HUES64 (cell line): ENCODE measurements at regions not wholly inside any gene's neighbourhood (a gene's known extent, or its start where the extent isn't known, plus 50 kb on each side); places are given as distances from the start of the nearest gene placed in this dataset.
"Not testable (repeated sequence)": the region's sequence is repeated elsewhere in the genome, so short reads cannot be mapped to it uniquely, and the experiment has no call there.

Source experiments
- H3K27ac ChIP-seq: 2 replicates; pipeline ENCODE4 v1.7.0; 2013; ENCODE audit warnings: low read depth, low read length, inconsistent platforms
- H3K27me3 ChIP-seq: 2 replicates; pipeline ENCODE4 v1.6.1; 2013; ENCODE audit warnings: mild to moderate bottlenecking, low read length; ENCODE audit not compliant: insufficient read depth
- H3K36me3 ChIP-seq: 2 replicates; pipeline ENCODE4 v1.6.1; 2013; ENCODE audit warnings: mild to moderate bottlenecking, low read length; ENCODE audit not compliant: insufficient read depth
- H3K4me1 ChIP-seq: 2 replicates; pipeline ENCODE4 v1.6.1; 2013; ENCODE audit warnings: mild to moderate bottlenecking, low read length, moderate library complexity; ENCODE audit not compliant: insufficient read depth
- H3K4me3 ChIP-seq: 2 replicates; pipeline ENCODE4 v1.5.1; 2013; ENCODE audit warnings: mild to moderate bottlenecking, low read length, moderate library complexity
- H3K9ac ChIP-seq: 2 replicates; pipeline ENCODE4 v1.6.1; 2013; ENCODE audit warnings: mild to moderate bottlenecking, low read depth, low read length
- H3K9me3 ChIP-seq: 2 replicates; pipeline ENCODE4 v1.6.1; 2013; ENCODE audit warnings: low read depth, low read length; ENCODE audit not compliant: insufficient read depth
- WGBS: fragments of 150-250, 120-280 bp; methylation state at CpG from one replicate; pipeline ENCODE4 v1.1.7; 2013; ENCODE audit warnings: missing lambda C conversion rate; 5-methylcytosine and 5-hydroxymethylcytosine counted together

DNA sequence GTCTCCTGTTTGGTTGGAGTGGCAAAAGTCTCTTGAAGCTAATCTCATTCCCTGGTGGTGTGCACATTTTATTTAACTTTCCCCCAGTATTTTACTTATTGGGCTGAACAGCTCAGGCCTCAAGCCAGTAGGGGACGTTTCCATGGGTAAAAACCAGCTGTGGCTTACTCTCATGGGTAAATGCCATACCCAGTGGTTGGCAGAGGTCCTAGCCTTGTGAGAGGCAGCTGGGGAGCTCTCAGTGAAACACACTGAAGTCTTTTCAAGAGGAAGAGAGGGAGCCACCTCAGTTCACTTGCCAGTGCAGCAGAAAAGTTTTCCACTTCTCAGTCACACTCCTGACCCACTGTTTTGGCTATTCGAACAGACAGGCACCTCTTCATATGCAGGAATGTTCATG, 1964.2 kb downstream of the ARAP2 start:
- no peak overlapping the region for H3K9ac ChIP-seq
- WGBS: 89% methylated on average over 2 of the region's 2 CpGs

DNA sequence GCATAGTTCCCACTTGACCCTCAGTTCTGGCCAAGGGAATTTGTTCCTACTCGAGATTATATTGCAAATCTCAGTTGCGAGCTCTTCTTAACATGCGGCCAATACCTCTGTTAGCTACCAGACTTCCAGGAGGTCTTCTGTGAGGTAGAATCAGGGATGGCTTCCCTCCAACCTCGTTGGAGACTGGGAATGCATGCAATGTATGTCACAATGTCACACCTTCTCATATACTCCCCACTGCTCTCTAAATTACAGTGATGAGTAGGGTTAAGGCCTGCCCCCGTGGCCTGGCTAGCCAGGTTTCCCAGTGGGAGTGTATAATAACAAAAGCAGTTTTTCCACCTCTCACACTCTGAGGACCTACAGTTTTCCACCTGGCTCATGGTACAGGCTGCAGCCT, 1962.5 kb downstream of the ARAP2 start:
- H3K4me3 ChIP-seq: no peak overlapping the region
- no peak overlapping the region for H3K9ac ChIP-seq
- no peak overlapping the region for H3K27ac ChIP-seq
- H3K27me3 ChIP-seq: no peaks in the 10 kb centered on the region
- H3K36me3 ChIP-seq: no peaks in the 10 kb centered on the region
- 92% methylated on average over 4 of the region's 5 CpGs for WGBS
- no peaks in the 10 kb centered on the region for H3K9me3 ChIP-seq
- no peaks in the 10 kb centered on the region for H3K4me1 ChIP-seq

More for the DNA sequence above, 1964.2 kb downstream of the ARAP2 start:
- no peaks in the 10 kb centered on the region for H3K27me3 ChIP-seq
- H3K27ac ChIP-seq: no peak overlapping the region
- no peaks in the 10 kb centered on the region for H3K9me3 ChIP-seq
- no peaks in the 10 kb centered on the region for H3K4me1 ChIP-seq
- H3K36me3 ChIP-seq: no peaks in the 10 kb centered on the region
- H3K4me3 ChIP-seq: no peak overlapping the region

DNA sequence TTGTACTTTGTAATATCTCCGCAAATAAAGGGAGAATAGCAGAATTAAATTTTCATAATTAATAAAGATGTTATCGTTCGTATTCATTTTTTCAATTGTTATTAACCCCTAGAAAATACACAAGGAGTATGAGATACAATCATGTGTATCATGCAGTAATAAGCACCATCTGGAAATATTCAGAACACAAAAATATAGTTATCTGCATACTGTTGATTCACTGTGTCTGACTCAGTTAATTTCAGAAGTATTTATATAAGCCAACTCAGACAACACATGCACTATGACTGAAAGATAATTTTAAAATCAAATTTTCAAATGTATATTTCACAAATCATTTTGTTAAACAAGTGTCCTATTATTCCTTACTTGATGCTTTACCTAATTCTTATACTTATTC, 1954.8 kb downstream of the ARAP2 start:
- Histone ChIP-seq H3K9ac (no peak overlapping the region), H3K27ac (no peak overlapping the region), H3K4me1 (no peaks in the 10 kb centered on the region), H3K9me3 (no peaks in the 10 kb centered on the region), H3K27me3 (no peaks in the 10 kb centered on the region), H3K4me3 (no peak overlapping the region), H3K36me3 (no peaks in the 10 kb centered on the region)
- no CpG with 5 or more reads among the region's 3 CpGs for WGBS

DNA sequence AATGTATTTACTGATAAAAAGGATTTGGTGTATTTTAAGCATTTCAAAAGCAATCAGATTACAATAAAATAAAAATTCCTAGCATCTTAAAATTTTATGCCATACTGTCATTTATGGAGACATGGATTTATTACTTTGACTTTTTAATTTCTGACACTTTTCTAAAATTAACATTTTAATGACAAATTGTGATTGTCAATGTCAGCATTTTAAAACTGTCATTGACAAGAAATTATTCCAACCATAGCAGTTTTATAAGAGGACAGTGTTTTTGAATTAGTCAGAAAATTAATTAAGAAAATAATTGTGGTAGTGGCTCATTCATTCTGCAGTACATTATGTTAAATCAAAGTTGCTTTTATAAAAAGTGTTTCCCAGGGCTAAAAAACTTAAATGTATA, 1954.4 kb downstream of the ARAP2 start:
- no peaks in the 10 kb centered on the region for H3K27me3 ChIP-seq
- H3K36me3 ChIP-seq: no peaks in the 10 kb centered on the region
- H3K9me3 ChIP-seq: no peaks in the 10 kb centered on the region
- H3K27ac ChIP-seq: no peak overlapping the region
- H3K9ac ChIP-seq: no peak overlapping the region
- no peak overlapping the region for H3K4me3 ChIP-seq
- no peaks in the 10 kb centered on the region for H3K4me1 ChIP-seq

DNA sequence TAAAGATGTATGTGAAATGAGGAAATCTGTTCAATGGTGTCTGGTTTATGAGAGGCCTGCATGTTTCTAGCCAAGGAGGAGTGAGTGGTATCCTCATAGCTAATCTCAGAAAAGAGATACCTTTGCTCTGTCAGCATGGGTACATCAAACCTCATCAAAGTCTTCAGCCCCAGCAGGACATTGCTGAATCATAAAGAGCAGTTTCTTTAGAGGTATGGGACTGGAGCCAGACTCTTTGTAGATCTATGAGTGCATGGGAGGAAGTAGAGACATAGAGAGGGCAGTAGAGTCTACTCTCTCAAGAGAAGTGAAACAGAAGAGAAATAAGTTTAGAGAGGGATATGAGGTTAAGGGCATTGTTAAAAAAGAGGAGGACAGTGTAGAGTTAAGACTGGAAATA, 1950.9 kb downstream of the ARAP2 start:
- Histone ChIP-seq H3K9ac (no peak overlapping the region), H3K36me3 (no peaks in the 10 kb centered on the region), H3K27me3 (no peaks in the 10 kb centered on the region), H3K27ac (no peak overlapping the region), H3K4me1 (no peaks in the 10 kb centered on the region), H3K9me3 (no peaks in the 10 kb centered on the region), H3K4me3 (no peak overlapping the region)

DNA sequence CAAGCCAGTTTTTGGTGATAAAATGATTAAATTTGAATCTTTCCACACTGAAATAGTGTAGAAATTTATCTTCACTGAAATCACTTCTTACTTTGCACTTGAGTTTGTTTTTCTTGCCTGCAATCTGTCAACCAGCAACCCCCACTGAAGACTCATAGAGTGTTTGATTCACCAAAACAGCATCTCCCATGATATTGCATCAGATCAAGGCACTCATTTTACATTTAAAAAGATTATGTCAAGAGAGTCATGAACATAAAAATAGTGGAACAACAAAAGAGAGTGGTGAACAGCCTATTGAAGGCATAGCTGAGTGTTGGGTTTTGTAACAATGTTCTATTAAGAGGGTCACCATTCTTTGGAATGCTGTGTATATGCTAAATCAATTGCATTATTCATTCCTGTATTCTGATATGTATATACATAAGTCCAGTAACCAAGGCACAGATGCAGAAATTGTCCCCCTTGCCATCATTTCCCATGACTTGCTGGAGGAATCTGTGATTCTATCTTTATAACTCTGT, 1934.9 kb downstream of the ARAP2 start:
- no peaks in the 10 kb centered on the region for H3K36me3 ChIP-seq
- no peak overlapping the region for H3K4me3 ChIP-seq
- H3K27me3 ChIP-seq: no peaks in the 10 kb centered on the region
- no peak overlapping the region for H3K9ac ChIP-seq
- H3K4me1 ChIP-seq: peaks cover 27% of the 10 kb centered on the region
- no peaks in the 10 kb centered on the region for H3K9me3 ChIP-seq
- H3K27ac ChIP-seq: no peak overlapping the region

DNA sequence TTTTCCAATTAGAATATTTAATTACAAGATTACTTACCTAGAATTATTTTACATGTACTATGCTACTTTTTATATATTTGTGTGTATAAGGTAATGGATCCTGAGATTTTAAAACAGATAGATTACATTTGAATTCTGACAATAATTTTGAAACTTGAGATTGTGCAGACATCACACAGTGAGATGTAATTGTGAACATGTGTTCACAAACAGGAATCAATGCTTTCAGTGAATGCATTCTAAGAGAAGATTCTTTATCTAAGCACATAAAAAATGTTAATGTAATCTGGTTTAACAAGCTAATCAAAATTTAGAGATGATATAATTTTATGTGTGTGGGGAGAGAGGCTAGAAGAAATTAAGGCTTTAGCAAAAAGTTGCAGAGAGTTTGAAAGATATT, 1925.5 kb downstream of the ARAP2 start:
- no peaks in the 10 kb centered on the region for H3K9me3 ChIP-seq
- no peaks in the 10 kb centered on the region for H3K36me3 ChIP-seq
- H3K4me3 ChIP-seq: no peak overlapping the region
- no peaks in the 10 kb centered on the region for H3K27me3 ChIP-seq
- no peak overlapping the region for H3K9ac ChIP-seq
- no peak overlapping the region for H3K27ac ChIP-seq
- H3K4me1 ChIP-seq: no peaks in the 10 kb centered on the region

DNA sequence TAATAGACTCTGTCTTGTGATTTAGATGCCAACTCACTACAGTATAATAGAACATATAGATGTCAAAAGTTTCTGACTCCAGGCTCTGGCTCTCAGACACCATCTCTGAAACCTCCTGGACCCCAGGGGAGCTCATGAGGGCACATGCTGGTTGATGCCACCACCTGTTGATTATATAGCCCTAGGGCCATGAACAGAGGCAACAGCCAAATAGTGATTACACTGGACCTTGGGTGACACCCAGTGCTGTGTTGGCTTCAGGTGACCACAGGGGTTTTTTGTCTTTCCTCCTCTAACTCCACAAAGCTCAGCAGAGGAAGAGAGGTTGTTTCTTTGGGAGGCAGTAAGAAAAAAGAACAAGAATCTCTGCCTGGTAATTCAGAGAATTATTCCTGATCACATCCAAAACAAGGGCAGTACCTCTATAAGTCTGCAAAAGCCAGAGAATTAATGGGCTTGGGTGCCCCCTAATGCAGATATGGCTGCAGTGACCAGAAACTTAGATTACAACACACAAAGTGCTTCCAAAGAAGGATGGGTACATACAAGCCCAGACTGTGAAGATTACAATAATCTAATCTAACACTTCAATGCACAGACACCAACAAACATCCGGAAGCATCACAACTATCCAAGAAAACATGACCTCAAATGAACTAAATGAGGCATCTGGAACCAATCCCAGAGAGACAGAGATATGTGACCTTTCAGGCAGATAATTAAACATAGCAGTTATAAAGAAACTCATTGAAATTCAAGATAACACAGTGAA, 1920.6 kb downstream of the ARAP2 start:
- no peak overlapping the region for H3K9ac ChIP-seq
- H3K36me3 ChIP-seq: no peaks in the 10 kb centered on the region
- no peaks in the 10 kb centered on the region for H3K9me3 ChIP-seq
- H3K4me1 ChIP-seq: peaks cover 6% of the 10 kb centered on the region; the same call in 1 of the 2 replicates
- no peak overlapping the region for H3K4me3 ChIP-seq
- WGBS: 93% methylated on average over 1 of the region's 1 CpG
- H3K27ac ChIP-seq: no peak overlapping the region
- H3K27me3 ChIP-seq: no peaks in the 10 kb centered on the region

DNA sequence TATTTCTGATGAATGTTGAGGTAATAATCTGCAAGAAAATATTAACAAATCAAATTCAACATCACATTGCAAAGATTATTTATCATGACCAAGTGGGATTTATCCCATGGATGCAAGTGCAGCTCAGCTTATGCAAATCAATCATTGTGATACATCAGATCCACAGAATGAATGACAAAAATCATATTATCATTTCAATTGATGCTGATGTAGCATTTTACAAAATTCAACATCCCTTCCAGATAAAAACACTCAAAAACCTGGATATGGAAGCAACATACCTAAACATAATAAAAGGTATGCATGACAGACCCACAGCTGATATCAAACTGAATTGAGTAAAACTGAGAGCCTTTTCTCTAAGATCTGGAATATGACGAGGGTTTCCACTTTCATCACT, 1915.4 kb downstream of the ARAP2 start:
- no peaks in the 10 kb centered on the region for H3K27me3 ChIP-seq
- no peak overlapping the region for H3K4me3 ChIP-seq
- H3K36me3 ChIP-seq: no peaks in the 10 kb centered on the region
- no CpG with 5 or more reads among the region's 1 CpG for WGBS
- peaks cover 11% of the 10 kb centered on the region; the same call in 1 of the 2 replicates for H3K4me1 ChIP-seq
- no peak overlapping the region for H3K27ac ChIP-seq
- H3K9ac ChIP-seq: no peak overlapping the region
- H3K9me3 ChIP-seq: no peaks in the 10 kb centered on the region

DNA sequence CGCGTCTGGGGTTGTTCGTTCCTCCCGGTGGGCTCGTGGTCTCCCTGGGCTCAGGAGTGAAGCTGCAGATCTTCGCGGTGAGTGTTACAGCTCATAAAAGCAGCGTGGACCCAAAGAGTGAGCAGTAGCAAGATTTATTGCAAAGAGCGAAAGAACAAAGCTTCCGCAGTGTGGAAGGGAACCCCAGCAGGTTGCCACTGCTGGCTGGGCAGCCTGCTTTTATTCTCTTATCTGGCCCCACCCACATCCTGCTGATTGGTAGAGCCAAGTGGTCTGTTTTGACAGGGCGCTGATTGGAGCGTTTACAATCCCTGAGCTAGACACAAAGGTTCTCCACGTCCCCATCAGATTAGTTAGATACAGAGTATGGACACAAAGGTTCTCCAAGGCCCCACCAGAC, 1909.2 kb downstream of the ARAP2 start:
- not testable (repeated sequence) for H3K27me3 ChIP-seq, H3K36me3 ChIP-seq, H3K9ac ChIP-seq, H3K4me1 ChIP-seq, H3K9me3 ChIP-seq, H3K4me3 ChIP-seq, H3K27ac ChIP-seq
- WGBS: 96% methylated on average over 13 of the region's 13 CpGs

DNA sequence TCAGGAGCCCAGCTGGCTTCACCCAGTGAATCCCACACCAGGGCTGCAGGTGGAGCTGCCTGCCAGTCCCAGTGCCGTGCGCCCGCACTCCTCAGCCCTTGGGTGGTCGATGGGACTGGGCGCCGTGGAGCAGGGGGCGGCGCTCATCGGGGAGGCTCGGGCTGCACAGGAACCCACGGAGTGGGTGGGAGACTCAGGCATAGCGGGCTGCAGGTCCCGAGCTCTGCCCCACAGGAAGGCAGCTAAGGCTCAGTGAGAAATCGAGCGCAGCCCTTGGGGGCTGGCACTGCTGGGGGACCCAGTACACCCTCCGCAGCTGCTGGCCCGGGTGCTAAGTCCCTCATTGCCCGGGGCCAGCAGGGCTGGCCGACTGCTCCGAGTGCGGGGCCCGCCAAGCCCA, 1908.8 kb downstream of the ARAP2 start:
- not testable (repeated sequence) for H3K4me1 ChIP-seq, H3K27ac ChIP-seq, H3K9me3 ChIP-seq, H3K36me3 ChIP-seq, H3K9ac ChIP-seq, H3K4me3 ChIP-seq, H3K27me3 ChIP-seq
- WGBS: 96% methylated on average over 22 of the region's 22 CpGs

DNA sequence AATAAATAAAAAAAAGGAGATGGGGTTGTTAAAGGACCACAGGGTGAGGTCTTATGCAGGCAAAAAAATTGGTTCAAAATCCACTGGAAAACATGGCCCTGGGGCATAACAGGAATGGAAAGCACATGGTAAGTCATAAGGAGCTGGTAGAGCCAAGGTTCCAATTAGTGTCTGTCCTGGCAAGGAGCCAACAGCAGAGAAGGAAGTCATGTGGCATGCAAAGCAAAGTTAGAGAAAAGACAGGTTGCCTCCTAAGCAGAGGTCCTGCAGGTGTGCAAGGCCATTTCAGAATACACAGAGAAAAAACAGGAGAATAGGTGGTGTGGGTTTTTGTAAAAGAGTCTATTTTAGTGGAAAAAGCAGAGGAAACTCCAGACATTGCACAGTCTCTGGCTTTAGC, 1881.7 kb downstream of the ARAP2 start:
- Histone ChIP-seq H3K27ac (no peak overlapping the region), H3K36me3 (no peaks in the 10 kb centered on the region), H3K4me3 (no peak overlapping the region), H3K27me3 (no peaks in the 10 kb centered on the region), H3K9ac (no peak overlapping the region), H3K9me3 (no peaks in the 10 kb centered on the region), H3K4me1 (peaks cover 6% of the 10 kb centered on the region; the same call in 1 of the 2 replicates)
